K562 (cell line): ENCODE measurements at regions not wholly inside any gene's neighbourhood (a gene's known extent, or its start where the extent isn't known, plus 50 kb on each side); places are given as distances from the start of the nearest gene placed in this dataset.

Experiments
- ATAC-seq: fragments of 200-7000 bp; cut with Tn5 transposase; 3 replicates; pipeline ENCODE4 v1.9.1; 2020; ENCODE audit warnings: moderate library complexity
- BruUV-seq: library from RNA; stranded (reverse); fragments of 400-500 nt; replicated peaks from 2 replicates; lab custom pipeline; 2021; lab: Mats Ljungman, UMichigan
- CTCF ChIA-PET: fragments of 300-600 bp; formaldehyde crosslinking; extraction: SDS; loops from one replicate; lab custom pipeline; 2021; ENCODE audit warnings: low intra/inter-chr PET ratio; lab: Yijun Ruan, JAX
- POLR2A ChIA-PET: fragments of 300-600, 350-650 bp; sonication (Branson Sonifier 250); formaldehyde crosslinking; extraction: SDS; loops from one replicate; lab custom pipeline; 2021; ENCODE audit warnings: antibody characterized with exemption, inconsistent platforms; lab: Yijun Ruan, JAX
- DNase-seq, 4 experiments: peaks; one replicate each; pipeline versions ENCODE4 v3.0.0 to v3.0.0-alpha.2; 2011 to 2018; ENCODE audit warnings: low spot score in 3 of 4, mixed read lengths in 3 of 4; ENCODE audit errors: extremely low read depth in 1 of 4
- FAIRE-seq: peaks from 2 replicates; lab custom pipeline; 2011; peaks lifted over from hg19 to GRCh38; lab: Jason Lieb, UNC
- H2AFZ ChIP-seq: 2 replicates; pipeline ENCODE4 v1.6.0; 2011; ENCODE audit warnings: low read depth, low read length, control low read depth, inconsistent platforms
- H3K27ac ChIP-seq: fragments of 200-600 bp; 3 replicates; pipeline ENCODE4 v1.8.0; 2011; ENCODE audit warnings: low read depth, mild to moderate bottlenecking, control low read depth, inconsistent platforms, low read length, moderate library complexity, mixed read lengths; ENCODE audit errors: extremely low read depth
- H3K27me3 ChIP-seq, 2 experiments: fragments of 300-600 bp in 1 of 2; 2 replicates in 1 of 2; 3 replicates in 1 of 2; pipeline versions ENCODE4 v1.6.0 to v1.8.0; 2011; ENCODE audit warnings: inconsistent platforms in 2 of 2, low read length in 2 of 2, mild to moderate bottlenecking in 1 of 2, mixed read lengths in 1 of 2, moderate library complexity in 1 of 2; ENCODE audit not compliant: control insufficient read depth in 2 of 2, insufficient read depth in 2 of 2
- H3K36me3 ChIP-seq: fragments of 300-600 bp; 3 replicates; pipeline ENCODE4 v1.8.0; 2011; ENCODE audit warnings: mild to moderate bottlenecking, low read length, inconsistent platforms; ENCODE audit not compliant: control insufficient read depth, insufficient read depth
- H3K4me1 ChIP-seq, 2 experiments: fragments of 200-600 bp in 1 of 2; replicated peaks in 1 of 2; 2 replicates in 1 of 2; 3 replicates in 1 of 2; pipeline versions ENCODE4 v1.5.1 to v1.8.0; 2011; ENCODE audit warnings: inconsistent platforms in 2 of 2, low read length in 2 of 2, mild to moderate bottlenecking in 1 of 2, mixed read lengths in 1 of 2, moderate library complexity in 1 of 2; ENCODE audit not compliant: control insufficient read depth in 2 of 2, insufficient read depth in 2 of 2
- H3K4me2 ChIP-seq: 2 replicates; pipeline ENCODE4 v1.6.1; 2011; ENCODE audit warnings: low read length, control low read depth, inconsistent platforms, mixed read lengths; ENCODE audit not compliant: insufficient read depth
- H3K4me3 ChIP-seq: fragments of 200-600 bp; sonication (generic), shearing (Covaris generic); 2 replicates; pipeline ENCODE4 v1.5.1; 2016; ENCODE audit warnings: control low read depth, inconsistent platforms
- H3K79me2 ChIP-seq: fragments of 200-600 bp; 3 replicates; pipeline ENCODE4 v1.8.0; 2011; ENCODE audit warnings: low read length, inconsistent platforms; ENCODE audit not compliant: control insufficient read depth, insufficient read depth
- H3K9ac ChIP-seq, 2 experiments: 2 replicates each; pipeline versions ENCODE4 v1.6.0 to v1.6.1; 2011; ENCODE audit warnings: low read depth in 2 of 2, low read length in 2 of 2, control low read depth in 1 of 2, inconsistent platforms in 1 of 2, mild to moderate bottlenecking in 1 of 2, mixed read lengths in 1 of 2; ENCODE audit not compliant: insufficient read depth in 1 of 2
- H3K9me1 ChIP-seq: one replicate; pipeline ENCODE4 v1.6.0; 2011; ENCODE audit warnings: inconsistent platforms, mild to moderate bottlenecking, low read length, moderate library complexity; ENCODE audit not compliant: control insufficient read depth, insufficient read depth
- H3K9me3 ChIP-seq: replicated peaks from 2 replicates; pipeline ENCODE4 v1.5.1; 2011; ENCODE audit warnings: low read depth, low read length, inconsistent platforms; ENCODE audit not compliant: control insufficient read depth, insufficient read depth
- H4K20me1 ChIP-seq: replicated peaks from 2 replicates; pipeline ENCODE4 v1.6.1; 2011; ENCODE audit warnings: low read length, inconsistent platforms, mixed read lengths; ENCODE audit not compliant: control insufficient read depth, insufficient read depth
- WGBS: fragments of 100-300 bp; shearing (Covaris generic); methylation state at CpG from one replicate; pipeline ENCODE4 v1.1.6; 2016; ENCODE audit warnings: low coverage, mixed read lengths; ENCODE audit not compliant: insufficient coverage; ENCODE audit errors: missing lambda C conversion rate; 5-methylcytosine and 5-hydroxymethylcytosine counted together
- in situ Hi-C: fragments of 300-500 bp; cut with MboI; formaldehyde crosslinking; loops from 4 replicates; pipeline ENCODE4 v1.15.0; 2018; ENCODE audit warnings: inconsistent platforms, mixed read lengths
- intact Hi-C: fragments of 100-400 bp; cut with micrococcal nuclease; formaldehyde crosslinking; loops from 2 replicates; pipeline ENCODE4 v1.14.2; 2022
- TF ChIP-seq, protein P1 (sequence below): fragments of 250-450 bp; sonication (Bioruptor Pico); IDR thresholded peaks from 2 replicates; pipeline ENCODE4 v1.5.0; 2021; ENCODE audit warnings: mild to moderate bottlenecking, moderate library complexity
- TF ChIP-seq, protein P2 (sequence below), 2 experiments: fragments of 450-650 bp in 1 of 2; sonication (generic) in 1 of 2; formaldehyde crosslinking in 1 of 2; IDR thresholded peaks; 2 replicates each; pipeline versions ENCODE4 v1.7.1 to v1.9.0; 2016 to 2022; ENCODE audit warnings: inconsistent platforms in 1 of 2, mild to moderate bottlenecking in 1 of 2, missing genetic modification reagents in 1 of 2

DNA sequence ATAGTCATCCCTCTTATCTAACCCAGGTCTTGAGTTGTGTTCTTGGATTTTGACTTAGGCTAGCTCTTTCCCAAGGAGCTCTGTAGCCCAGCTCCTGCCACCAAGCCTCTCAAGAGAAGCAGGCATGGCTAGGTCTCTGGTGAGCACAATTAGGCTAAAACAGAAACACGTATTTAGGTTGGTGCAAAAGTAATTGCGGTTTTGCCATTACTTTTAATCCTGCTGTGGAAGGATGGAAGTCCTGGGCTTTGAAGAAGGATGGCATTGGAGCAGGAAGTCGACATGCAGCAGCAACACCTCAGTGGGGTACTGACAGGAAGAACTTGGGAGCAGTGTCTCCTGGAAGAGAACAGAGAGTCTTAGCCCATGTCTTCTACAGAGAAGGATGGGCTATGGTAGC, 80.0 kb upstream of the CCDC190 start:
- no peaks in the 10 kb centered on the region for H3K79me2 ChIP-seq
- H3K36me3 ChIP-seq, result no peaks in the 10 kb centered on the region
- no peak overlapping the region for H3K4me3 ChIP-seq
- FAIRE-seq (no peak), ATAC-seq (no peak), DNase-seq (no peak)
- H3K27me3 ChIP-seq, result no peaks in the 10 kb centered on the region
- intact Hi-C loops (no loop called here), in situ Hi-C loops (no loop called here)
- no peaks in the 10 kb centered on the region for H3K9me1 ChIP-seq
- no peak overlapping the region for H2AFZ ChIP-seq
- no peak overlapping the region for H3K9ac ChIP-seq
- POLR2A ChIA-PET, result interaction anchor here (0.8 kb wide), 1 partner anchor 9 kb away, joined by 4 read pairs; no protein-coding TSS in a partner anchor
- TF ChIP-seq, protein P1, sequence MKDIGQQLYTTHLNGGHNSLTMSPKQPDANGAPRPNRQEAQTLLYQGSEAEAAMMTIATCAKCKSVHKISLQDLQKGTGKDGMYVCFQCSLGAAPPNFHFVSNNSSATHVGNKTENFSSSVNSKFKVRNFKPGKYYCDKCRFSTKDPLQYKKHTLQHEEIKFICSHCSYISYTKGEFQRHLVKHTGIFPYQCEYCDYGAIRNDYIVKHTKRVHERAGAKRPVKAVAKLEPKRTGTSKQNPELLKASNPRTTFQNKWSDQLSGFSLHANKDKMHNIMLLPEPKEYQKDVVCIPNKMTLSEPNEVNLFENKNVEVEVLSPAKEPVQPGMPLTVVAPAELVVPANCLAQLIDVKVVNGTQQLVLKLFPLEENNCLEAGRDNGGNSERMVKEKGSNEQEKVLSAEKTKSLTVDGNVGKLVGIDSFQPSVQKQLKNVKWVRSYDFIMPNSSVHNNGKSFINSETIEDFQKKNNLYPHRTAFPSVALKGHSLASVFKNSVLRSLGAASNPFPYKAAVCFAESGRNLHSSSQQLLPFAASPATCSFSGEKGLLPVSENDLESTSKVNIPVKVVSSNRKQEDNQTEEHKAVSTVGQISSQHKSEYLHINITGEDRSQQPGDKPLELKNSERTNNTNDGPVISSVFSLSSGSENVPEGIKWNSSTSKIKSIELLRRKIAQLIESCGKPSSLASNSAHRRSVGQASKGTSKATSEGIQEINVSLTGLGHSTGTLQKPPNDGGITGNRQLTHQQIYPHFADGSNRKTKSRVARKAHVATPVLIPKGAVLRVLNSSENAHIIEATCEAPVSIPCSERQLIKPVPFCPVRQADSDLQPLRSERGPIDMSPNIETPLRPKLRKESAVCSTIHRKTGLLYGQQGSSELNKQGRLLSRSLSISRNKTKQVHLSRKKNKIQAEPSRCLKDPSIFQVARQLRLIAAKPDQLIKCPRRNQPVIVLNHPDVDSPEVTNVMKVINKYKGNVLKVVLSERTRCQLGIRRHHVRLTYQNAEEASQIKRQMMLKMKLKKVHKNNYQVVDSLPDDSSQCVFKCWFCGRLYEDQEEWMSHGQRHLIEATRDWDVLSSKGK, result no peak
- TF ChIP-seq, protein P2, sequence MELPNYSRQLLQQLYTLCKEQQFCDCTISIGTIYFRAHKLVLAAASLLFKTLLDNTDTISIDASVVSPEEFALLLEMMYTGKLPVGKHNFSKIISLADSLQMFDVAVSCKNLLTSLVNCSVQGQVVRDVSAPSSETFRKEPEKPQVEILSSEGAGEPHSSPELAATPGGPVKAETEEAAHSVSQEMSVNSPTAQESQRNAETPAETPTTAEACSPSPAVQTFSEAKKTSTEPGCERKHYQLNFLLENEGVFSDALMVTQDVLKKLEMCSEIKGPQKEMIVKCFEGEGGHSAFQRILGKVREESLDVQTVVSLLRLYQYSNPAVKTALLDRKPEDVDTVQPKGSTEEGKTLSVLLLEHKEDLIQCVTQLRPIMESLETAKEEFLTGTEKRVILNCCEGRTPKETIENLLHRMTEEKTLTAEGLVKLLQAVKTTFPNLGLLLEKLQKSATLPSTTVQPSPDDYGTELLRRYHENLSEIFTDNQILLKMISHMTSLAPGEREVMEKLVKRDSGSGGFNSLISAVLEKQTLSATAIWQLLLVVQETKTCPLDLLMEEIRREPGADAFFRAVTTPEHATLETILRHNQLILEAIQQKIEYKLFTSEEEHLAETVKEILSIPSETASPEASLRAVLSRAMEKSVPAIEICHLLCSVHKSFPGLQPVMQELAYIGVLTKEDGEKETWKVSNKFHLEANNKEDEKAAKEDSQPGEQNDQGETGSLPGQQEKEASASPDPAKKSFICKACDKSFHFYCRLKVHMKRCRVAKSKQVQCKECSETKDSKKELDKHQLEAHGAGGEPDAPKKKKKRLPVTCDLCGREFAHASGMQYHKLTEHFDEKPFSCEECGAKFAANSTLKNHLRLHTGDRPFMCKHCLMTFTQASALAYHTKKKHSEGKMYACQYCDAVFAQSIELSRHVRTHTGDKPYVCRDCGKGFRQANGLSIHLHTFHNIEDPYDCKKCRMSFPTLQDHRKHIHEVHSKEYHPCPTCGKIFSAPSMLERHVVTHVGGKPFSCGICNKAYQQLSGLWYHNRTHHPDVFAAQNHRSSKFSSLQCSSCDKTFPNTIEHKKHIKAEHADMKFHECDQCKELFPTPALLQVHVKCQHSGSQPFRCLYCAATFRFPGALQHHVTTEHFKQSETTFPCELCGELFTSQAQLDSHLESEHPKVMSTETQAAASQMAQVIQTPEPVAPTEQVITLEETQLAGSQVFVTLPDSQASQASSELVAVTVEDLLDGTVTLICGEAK (IDR thresholded peaks at IDR 0.05), result peak; percentile 38; the same call in 1 of the 2 replicates
- TF ChIP-seq, protein P2 (CRISPR knock-in tag; IDR thresholded peaks at IDR 0.05), result no peak
- no peaks in the 10 kb centered on the region for H4K20me1 ChIP-seq
- H3K4me2 ChIP-seq, result no peak overlapping the region
- no TSS peak for BruUV-seq
- H3K27ac ChIP-seq, result no peak overlapping the region
- CTCF ChIA-PET, result no interaction called here
- no peaks in the 10 kb centered on the region for H3K4me1 ChIP-seq
- no peaks in the 10 kb centered on the region for H3K9me3 ChIP-seq
- WGBS, result 3% methylated on average over 3 of the region's 3 CpGs
